ENCODE measurements at regions not wholly inside any gene's neighbourhood (a gene's known extent, or its start where the extent isn't known, plus 50 kb on each side); places are given as distances from the start of the nearest gene placed in this dataset.

DNA sequence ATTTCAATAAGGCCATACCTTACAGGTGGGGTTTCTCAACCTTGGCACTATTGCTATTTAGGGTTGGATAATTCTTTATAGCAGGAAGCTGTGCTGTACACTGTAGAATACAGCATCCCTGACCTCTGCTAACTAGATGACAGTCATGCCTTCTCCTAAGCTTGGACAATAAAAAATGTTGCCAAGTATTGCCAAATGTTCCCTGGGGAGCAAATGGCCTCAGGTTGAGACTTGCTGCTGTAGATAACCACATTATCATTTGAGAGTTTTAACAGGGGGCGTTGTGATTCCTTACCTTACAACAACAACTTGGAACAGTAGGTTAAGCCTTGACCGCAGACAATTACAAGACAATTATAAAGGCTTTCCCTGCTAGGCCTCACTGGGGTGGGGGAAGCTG is 1073.6 kb upstream of the TMEM132C start:
- H3K9ac ChIP-seq (ENCODE audit: low read length): no peak overlapping the region
- no peaks in the 10 kb centered on the region for H3F3A ChIP-seq (ENCODE audit: insufficient read depth)
- H2AFZ ChIP-seq (ENCODE audit: low read depth, low read length, severe bottlenecking): no peak overlapping the region
- H3K4me3 ChIP-seq (ENCODE audit: insufficient read depth, low read length, poor library complexity, severe bottlenecking): no peak overlapping the region
- H3K4me2 ChIP-seq (ENCODE audit: low read depth, low read length, poor library complexity, severe bottlenecking): no peak overlapping the region
- H3K27me3 ChIP-seq (ENCODE audit: low read length): no peaks in the 10 kb centered on the region
- H3K79me2 ChIP-seq (ENCODE audit: insufficient read depth, low read length): no peaks in the 10 kb centered on the region
- 0 out of 2 replicates have a peak, but pooled peaks cover under 1% of the 10 kb centered on the region for H3K9me2 ChIP-seq (replicated peaks; ENCODE audit: insufficient read depth, low read length)
- H4K20me1 ChIP-seq (ENCODE audit: low read depth, low read length): no peaks in the 10 kb centered on the region
- TF ChIP-seq EZH2phosphoT487 (conservative IDR thresholded peaks at IDR 0.05; ENCODE audit: low read length): no peak
- TF ChIP-seq, protein P1, sequence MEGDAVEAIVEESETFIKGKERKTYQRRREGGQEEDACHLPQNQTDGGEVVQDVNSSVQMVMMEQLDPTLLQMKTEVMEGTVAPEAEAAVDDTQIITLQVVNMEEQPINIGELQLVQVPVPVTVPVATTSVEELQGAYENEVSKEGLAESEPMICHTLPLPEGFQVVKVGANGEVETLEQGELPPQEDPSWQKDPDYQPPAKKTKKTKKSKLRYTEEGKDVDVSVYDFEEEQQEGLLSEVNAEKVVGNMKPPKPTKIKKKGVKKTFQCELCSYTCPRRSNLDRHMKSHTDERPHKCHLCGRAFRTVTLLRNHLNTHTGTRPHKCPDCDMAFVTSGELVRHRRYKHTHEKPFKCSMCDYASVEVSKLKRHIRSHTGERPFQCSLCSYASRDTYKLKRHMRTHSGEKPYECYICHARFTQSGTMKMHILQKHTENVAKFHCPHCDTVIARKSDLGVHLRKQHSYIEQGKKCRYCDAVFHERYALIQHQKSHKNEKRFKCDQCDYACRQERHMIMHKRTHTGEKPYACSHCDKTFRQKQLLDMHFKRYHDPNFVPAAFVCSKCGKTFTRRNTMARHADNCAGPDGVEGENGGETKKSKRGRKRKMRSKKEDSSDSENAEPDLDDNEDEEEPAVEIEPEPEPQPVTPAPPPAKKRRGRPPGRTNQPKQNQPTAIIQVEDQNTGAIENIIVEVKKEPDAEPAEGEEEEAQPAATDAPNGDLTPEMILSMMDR (IDR thresholded peaks at IDR 0.05; ENCODE audit: insufficient read depth, low read length, poor library complexity, severe bottlenecking): no peak
- H3K27ac ChIP-seq (ENCODE audit: low read depth, low read length): no peak overlapping the region
- H3K36me3 ChIP-seq (ENCODE audit: low read length): no peaks in the 10 kb centered on the region
- H3K9me3 ChIP-seq (ENCODE audit: insufficient read depth, low read length): 0 out of 2 replicates have a peak, but pooled peaks cover 3% of the 10 kb centered on the region

DNA sequence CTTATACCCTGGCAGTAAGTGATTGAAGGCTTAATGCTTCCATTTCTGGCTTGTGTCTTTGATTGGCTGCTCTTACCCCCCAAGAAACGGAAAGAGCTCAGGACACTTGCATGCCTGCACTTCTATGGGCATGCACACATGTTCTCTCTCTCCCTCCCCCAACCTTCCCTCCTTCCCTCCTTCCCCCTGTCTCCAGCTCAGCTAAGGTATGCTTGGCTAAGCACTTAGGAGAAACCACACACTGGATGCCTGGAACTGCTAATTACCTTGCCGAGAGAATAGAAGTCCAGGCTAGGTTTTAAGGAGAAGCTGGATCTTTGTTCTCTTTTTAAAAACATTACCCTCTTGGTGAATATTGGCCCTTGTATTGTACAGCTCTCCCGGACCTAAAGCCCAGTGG is 1072.8 kb upstream of the TMEM132C start:
- H4K20me1 ChIP-seq (ENCODE audit: low read depth, low read length): no peaks in the 10 kb centered on the region
- no peaks in the 10 kb centered on the region for H3K79me2 ChIP-seq (ENCODE audit: insufficient read depth, low read length)
- H3K27me3 ChIP-seq (ENCODE audit: low read length): no peaks in the 10 kb centered on the region
- no peak overlapping the region for H3K4me3 ChIP-seq (ENCODE audit: insufficient read depth, low read length, poor library complexity, severe bottlenecking)
- no peak overlapping the region for H3K9ac ChIP-seq (ENCODE audit: low read length)
- H3K4me2 ChIP-seq (ENCODE audit: low read depth, low read length, poor library complexity, severe bottlenecking): no peak overlapping the region
- H3F3A ChIP-seq (ENCODE audit: insufficient read depth): no peaks in the 10 kb centered on the region
- no peaks in the 10 kb centered on the region for H3K9me2 ChIP-seq (replicated peaks; ENCODE audit: insufficient read depth, low read length)
- H2AFZ ChIP-seq (ENCODE audit: low read depth, low read length, severe bottlenecking): no peak overlapping the region
- no peaks in the 10 kb centered on the region for H3K36me3 ChIP-seq (ENCODE audit: low read length)
- no peak overlapping the region for H3K27ac ChIP-seq (ENCODE audit: low read depth, low read length)
- TF ChIP-seq, protein P1 (IDR thresholded peaks at IDR 0.05; ENCODE audit: insufficient read depth, low read length, poor library complexity, severe bottlenecking): no peak
- no peak for TF ChIP-seq EZH2phosphoT487 (conservative IDR thresholded peaks at IDR 0.05; ENCODE audit: low read length)
- 0 out of 2 replicates have a peak, but pooled peaks cover 3% of the 10 kb centered on the region for H3K9me3 ChIP-seq (ENCODE audit: insufficient read depth, low read length)

DNA sequence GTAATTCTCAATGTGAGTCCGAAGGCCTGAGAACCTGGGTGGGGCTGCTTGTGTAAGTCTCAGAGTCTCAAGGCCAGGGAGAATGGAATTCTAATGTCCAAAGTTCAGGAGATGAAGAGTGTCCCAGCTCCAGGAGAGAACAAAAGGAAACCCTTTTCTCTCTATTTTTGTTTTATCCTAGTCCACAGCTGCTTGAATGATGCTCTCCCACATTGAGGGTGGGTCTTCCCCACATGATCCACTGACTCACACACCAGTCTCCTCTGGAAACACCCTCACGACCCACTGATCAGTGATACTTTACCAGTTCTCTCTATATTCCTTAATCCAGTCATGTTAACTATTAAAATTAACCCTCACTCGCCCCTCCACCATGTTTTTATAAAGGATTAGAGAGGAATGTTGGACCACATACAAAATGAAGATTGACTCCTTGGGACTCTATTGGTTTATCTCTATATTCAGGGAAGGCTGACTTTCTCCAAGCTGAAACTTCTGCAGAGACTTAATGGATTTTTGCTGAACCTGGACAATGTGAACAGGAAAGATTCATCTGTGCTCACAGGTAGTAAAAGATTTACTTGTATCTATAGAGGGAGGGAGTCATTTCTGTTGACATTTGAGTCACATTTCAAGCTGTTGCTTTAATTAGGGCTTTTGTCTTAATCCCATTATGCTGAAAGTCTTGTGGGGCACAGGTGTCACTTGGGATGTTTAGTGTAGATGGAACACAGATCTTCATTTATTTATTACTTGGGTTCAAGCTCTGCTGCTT is 1061.0 kb upstream of the TMEM132C start:
- Histone ChIP-seq H4K20me1 (ENCODE audit: low read depth, low read length) (no peaks in the 10 kb centered on the region), H3K79me2 (ENCODE audit: insufficient read depth, low read length) (no peaks in the 10 kb centered on the region), H3K4me2 (ENCODE audit: low read depth, low read length, poor library complexity, severe bottlenecking) (no peak overlapping the region), H3K27ac (ENCODE audit: low read depth, low read length) (no peak overlapping the region), H3K9me2 (replicated peaks; ENCODE audit: insufficient read depth, low read length) (no peaks in the 10 kb centered on the region), H3F3A (ENCODE audit: insufficient read depth) (no peaks in the 10 kb centered on the region), H3K27me3 (ENCODE audit: low read length) (no peaks in the 10 kb centered on the region), H3K36me3 (ENCODE audit: low read length) (no peaks in the 10 kb centered on the region), H3K9me3 (ENCODE audit: insufficient read depth, low read length) (no peaks in the 10 kb centered on the region), H3K9ac (ENCODE audit: low read length) (no peak overlapping the region), H2AFZ (ENCODE audit: low read depth, low read length, severe bottlenecking) (no peak overlapping the region), H3K4me3 (ENCODE audit: insufficient read depth, low read length, poor library complexity, severe bottlenecking) (no peak overlapping the region)
- TF ChIP-seq, protein P1 (IDR thresholded peaks at IDR 0.05; ENCODE audit: insufficient read depth, low read length, poor library complexity, severe bottlenecking): no peak
- TF ChIP-seq EZH2phosphoT487 (conservative IDR thresholded peaks at IDR 0.05; ENCODE audit: low read length): no peak
